C4-2B (cell line): ENCODE measurements at regions not wholly inside any gene's neighbourhood (a gene's known extent, or its start where the extent isn't known, plus 50 kb on each side); places are given as distances from the start of the nearest gene placed in this dataset.

ENCODE experiments used
- H3K27ac ChIP-seq: fragments of 450-650 bp; 2 replicates; pipeline ENCODE4 v1.5.1; 2017
- ZFX ChIP-seq: fragments of 450-650 bp; IDR thresholded peaks from 2 replicates; pipeline ENCODE4 v1.6.1; 2017
- TF ChIP-seq, protein P1 (sequence below): fragments of 450-650 bp; conservative IDR thresholded peaks from 2 replicates; pipeline ENCODE4 v1.5.1; 2017; ENCODE audit warnings: mild to moderate bottlenecking

DNA sequence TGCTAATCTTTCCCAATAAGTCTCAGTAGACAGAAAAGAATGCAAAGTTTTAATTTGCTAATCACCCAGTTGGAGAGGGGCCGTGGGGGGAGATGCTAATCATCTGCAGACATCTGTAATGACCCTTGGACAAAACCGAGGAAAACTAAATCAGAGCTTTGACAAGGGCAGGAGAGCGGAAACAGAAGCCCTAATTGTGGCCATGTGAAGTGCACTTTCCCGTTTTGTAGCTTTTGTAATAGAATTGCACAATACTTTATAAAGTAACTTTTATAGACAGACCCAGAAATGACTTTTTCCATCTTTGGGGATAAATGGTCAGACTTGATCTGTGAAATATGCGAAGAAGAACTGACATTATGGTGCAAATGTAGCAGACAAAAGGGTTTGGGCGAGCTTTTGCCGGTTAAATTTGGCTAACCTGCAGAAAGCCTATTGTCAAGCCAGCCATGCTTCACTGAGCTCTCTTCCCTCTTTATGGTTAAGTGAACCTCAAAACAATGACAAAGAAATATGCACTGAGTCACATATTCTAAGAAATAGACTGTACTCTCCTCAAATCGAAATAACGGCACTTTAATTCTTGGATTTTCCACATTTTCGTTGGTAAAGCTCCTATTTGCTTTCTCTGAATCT, 980.1 kb upstream of the POU3F3 start:
- no peak for TF ChIP-seq ZFX
- TF ChIP-seq, protein P1, sequence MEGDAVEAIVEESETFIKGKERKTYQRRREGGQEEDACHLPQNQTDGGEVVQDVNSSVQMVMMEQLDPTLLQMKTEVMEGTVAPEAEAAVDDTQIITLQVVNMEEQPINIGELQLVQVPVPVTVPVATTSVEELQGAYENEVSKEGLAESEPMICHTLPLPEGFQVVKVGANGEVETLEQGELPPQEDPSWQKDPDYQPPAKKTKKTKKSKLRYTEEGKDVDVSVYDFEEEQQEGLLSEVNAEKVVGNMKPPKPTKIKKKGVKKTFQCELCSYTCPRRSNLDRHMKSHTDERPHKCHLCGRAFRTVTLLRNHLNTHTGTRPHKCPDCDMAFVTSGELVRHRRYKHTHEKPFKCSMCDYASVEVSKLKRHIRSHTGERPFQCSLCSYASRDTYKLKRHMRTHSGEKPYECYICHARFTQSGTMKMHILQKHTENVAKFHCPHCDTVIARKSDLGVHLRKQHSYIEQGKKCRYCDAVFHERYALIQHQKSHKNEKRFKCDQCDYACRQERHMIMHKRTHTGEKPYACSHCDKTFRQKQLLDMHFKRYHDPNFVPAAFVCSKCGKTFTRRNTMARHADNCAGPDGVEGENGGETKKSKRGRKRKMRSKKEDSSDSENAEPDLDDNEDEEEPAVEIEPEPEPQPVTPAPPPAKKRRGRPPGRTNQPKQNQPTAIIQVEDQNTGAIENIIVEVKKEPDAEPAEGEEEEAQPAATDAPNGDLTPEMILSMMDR, result no peak
- no peak overlapping the region for H3K27ac ChIP-seq

DNA sequence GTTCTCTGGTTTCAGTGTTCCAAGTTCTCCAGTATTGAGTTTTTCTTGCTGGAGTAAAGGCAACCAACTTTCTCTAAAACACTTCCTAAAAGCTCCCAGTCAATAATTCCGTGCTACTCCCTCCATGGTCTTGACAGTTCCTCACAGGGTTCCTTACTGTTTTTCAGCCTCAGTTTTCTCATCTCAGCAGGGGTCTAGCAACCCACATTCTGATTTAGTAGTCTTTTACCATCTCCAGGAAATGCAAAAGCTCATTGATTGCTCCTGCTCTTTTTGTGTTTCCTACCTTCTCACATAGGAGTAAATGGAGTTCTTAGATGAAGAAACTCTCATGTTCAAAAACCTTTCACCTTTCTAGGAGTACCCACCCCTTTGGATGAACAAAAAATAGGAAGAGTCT, 978.8 kb upstream of the POU3F3 start:
- no peak overlapping the region for H3K27ac ChIP-seq
- TF ChIP-seq ZFX, result no peak
- TF ChIP-seq, protein P1, result no peak

DNA sequence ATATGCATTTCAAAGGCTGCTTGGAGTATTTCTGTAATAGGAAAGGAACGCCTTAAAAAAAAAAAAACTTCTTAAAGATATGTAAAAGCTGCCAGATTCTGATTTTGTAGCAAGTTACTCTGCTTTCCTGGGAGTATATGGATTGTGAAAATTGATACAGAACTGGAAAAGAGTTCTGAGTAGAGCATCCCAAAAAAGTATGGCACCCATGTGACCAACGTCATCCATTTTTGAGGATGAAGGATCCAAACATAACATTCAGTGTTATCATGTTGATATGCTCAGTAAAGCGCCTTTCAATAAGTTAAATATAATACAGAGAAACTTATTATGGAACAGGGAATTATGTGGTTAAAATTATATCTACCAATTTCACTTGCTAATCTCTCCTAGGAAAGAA, 978.4 kb upstream of the POU3F3 start:
- TF ChIP-seq, protein P1, result no peak
- TF ChIP-seq ZFX, result no peak
- H3K27ac ChIP-seq, result no peak overlapping the region

DNA sequence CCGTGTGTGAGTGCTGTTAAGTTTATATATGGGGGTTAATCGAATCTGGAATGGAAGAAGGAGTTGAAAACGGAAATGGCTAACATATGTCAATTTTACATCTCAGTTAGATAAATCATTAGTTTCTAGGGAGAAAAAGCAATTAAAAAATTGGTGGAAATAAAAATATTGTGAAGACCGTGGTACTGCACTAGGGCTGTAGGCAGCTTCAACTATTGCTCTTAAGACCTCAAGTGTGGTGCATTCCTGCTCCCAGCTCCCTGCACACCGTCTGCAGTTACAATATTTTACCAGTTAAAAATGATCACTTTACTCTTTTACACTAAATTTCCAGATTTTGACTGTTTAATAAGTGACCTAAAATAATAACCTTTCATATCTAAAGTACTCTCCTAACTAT, 977.3 kb upstream of the POU3F3 start:
- H3K27ac ChIP-seq, result no peak overlapping the region
- TF ChIP-seq ZFX, result no peak
- TF ChIP-seq, protein P1, result no peak

DNA sequence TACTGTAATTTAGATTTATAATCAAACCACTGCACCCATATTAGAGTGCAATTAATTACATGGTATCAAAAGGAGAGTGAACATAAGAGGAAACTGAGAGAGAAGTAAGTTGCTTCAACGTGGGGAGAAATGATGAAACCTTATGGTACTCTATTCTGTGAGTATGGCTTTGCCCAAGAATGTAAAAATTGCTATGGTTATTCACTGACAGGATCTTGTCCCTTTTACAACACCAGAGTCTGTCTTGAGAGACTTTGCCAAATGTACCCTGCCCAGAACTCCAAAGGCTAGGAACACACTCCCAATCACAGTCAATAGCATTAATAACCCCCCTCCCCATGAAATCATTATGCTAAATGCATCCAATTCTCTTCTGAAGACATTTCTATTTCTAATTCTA, 974.8 kb upstream of the POU3F3 start:
- TF ChIP-seq, protein P1, result no peak
- TF ChIP-seq ZFX, result no peak
- H3K27ac ChIP-seq, result no peak overlapping the region

DNA sequence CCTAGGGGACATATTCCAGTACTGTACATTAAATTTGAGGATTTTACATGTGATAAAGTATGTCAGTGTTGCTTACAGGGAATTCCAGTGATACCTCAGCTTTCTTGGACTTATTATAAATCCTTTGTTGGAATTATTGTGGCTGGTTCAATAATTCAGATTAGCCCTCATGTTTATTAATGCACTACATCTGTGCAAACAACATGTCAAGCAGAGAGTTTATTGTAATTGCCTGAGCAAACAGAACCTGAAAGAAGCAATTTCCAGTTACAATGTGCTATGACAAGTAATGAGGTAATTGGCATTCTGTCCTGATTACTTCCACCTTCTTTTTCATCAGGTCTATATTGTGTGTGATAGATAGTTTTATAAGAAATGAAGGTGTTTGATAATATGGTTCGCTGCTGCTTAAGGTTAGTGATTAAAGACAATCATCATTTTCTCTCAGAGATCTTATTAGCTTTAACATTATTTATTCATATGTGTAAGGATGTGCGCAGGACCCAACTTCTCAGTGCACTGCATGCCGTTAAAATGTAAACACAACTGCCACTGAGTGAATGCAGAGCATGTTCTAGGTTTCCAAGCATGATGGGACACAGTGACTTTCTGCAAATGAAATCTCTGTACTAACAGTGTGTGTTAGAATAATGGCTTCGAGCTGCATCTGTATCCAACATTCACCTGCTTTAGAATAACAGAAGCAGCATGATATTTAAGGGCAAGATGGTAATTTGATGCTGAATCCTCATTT, 973.7 kb upstream of the POU3F3 start:
- no peak overlapping the region for H3K27ac ChIP-seq
- TF ChIP-seq ZFX, result no peak
- TF ChIP-seq, protein P1, result no peak

DNA sequence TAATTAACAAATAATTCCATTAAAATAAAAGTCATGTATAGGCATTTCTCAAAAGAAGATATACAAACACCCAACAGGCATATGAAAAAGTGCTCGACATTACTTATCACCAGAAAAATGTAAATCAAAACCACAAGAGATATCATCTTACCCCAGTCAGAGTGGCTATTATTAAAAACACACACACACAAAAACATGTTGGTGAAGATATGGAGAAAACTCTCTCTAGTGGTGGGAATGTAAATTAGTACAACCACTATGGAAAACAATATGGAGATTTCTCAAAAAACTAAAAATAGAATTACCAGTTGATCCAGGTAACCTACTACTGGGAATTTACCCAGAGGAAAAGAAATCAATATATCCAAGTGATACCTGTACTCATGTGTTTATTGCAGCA, 966.3 kb upstream of the POU3F3 start:
- H3K27ac ChIP-seq, result no peak overlapping the region
- TF ChIP-seq ZFX, result no peak
- TF ChIP-seq, protein P1, result no peak
